ENCODE measurements at regions not wholly inside any gene's neighbourhood (a gene's known extent, or its start where the extent isn't known, plus 50 kb on each side); places are given as distances from the start of the nearest gene placed in this dataset.

DNA sequence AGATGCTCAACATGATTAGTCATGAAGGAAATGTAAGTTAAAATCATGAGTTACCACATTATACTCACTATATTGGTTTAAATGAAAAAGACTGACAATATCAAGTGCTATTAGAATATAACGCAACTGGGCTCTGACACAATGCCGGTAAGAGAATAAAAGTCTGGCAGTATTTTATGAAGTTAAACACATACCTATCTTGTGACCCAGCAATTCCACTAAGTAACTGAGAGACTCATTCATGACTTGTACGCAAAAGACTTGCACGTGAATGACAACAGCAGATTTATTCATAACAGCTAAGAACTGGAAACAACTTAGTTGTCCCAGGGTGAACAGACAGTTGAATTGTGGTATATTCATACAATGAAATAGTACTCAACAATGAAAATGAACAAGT is 342.1 kb downstream of the SLC4A3 start:
- TF ChIP-seq, protein P1, sequence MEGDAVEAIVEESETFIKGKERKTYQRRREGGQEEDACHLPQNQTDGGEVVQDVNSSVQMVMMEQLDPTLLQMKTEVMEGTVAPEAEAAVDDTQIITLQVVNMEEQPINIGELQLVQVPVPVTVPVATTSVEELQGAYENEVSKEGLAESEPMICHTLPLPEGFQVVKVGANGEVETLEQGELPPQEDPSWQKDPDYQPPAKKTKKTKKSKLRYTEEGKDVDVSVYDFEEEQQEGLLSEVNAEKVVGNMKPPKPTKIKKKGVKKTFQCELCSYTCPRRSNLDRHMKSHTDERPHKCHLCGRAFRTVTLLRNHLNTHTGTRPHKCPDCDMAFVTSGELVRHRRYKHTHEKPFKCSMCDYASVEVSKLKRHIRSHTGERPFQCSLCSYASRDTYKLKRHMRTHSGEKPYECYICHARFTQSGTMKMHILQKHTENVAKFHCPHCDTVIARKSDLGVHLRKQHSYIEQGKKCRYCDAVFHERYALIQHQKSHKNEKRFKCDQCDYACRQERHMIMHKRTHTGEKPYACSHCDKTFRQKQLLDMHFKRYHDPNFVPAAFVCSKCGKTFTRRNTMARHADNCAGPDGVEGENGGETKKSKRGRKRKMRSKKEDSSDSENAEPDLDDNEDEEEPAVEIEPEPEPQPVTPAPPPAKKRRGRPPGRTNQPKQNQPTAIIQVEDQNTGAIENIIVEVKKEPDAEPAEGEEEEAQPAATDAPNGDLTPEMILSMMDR (conservative IDR thresholded peaks at IDR 0.05; ENCODE audit: low read length) = no peak
- no peak for TF ChIP-seq EZH2phosphoT487 (IDR thresholded peaks at IDR 0.05; ENCODE audit: borderline replicate concordance)
- H3K36me3 ChIP-seq (ENCODE audit: insufficient read depth, low read length) = no peaks in the 10 kb centered on the region
- H4K20me1 ChIP-seq (ENCODE audit: insufficient read depth, low read length, poor library complexity, severe bottlenecking) = no peaks in the 10 kb centered on the region
- no peaks in the 10 kb centered on the region; the same call in 1 of the 2 replicates for H3K9me3 ChIP-seq (ENCODE audit: insufficient read depth, low read depth, low read length)
- no peaks in the 10 kb centered on the region for H3K27me3 ChIP-seq (ENCODE audit: insufficient read depth, low read length, poor library complexity, severe bottlenecking)
- H3K9ac ChIP-seq (ENCODE audit: low read depth, low read length, poor library complexity, severe bottlenecking) = no peak overlapping the region
- H2AFZ ChIP-seq (ENCODE audit: low read length) = no peak overlapping the region
- H3K4me1 ChIP-seq (ENCODE audit: insufficient read depth, low read length, poor library complexity, severe bottlenecking) = no peaks in the 10 kb centered on the region
- no peaks in the 10 kb centered on the region for H3K9me2 ChIP-seq (replicated peaks; ENCODE audit: low read depth, low read length)
- no peaks in the 10 kb centered on the region for H3K79me2 ChIP-seq (ENCODE audit: insufficient read depth, low read length)
- no peak overlapping the region for H3K4me2 ChIP-seq (ENCODE audit: low read depth, low read length, poor library complexity, severe bottlenecking)
- H3F3A ChIP-seq (ENCODE audit: low read depth) = no peaks in the 10 kb centered on the region
- H3K4me3 ChIP-seq (ENCODE audit: low read length, poor library complexity, severe bottlenecking) = no peak overlapping the region

DNA sequence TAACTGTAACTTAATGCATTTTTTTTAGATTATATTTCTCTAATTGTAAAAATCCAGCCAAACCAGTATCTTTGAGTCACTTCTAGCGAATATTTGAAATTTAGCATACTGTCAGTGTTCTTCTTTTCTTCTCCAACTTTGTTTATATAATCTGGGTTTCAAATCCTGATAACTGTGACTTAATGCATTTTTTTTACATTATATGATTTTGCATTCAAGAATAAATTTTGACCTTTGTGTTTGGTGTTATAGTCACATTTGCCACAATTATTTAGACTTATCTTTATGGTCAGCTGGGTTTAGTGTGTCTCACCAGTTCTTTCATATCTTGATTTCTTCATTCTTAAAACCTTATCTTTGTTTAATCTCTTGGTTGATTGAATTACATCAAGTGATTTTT is 345.7 kb downstream of the SLC4A3 start:
- H3K9me2 ChIP-seq (replicated peaks; ENCODE audit: low read depth, low read length) = no peaks in the 10 kb centered on the region
- TF ChIP-seq, protein P1 (conservative IDR thresholded peaks at IDR 0.05; ENCODE audit: low read length) = no peak
- TF ChIP-seq EZH2phosphoT487 (IDR thresholded peaks at IDR 0.05; ENCODE audit: borderline replicate concordance) = no peak
- H3K36me3 ChIP-seq (ENCODE audit: insufficient read depth, low read length) = no peaks in the 10 kb centered on the region
- no peaks in the 10 kb centered on the region; the same call in 1 of the 2 replicates for H3K9me3 ChIP-seq (ENCODE audit: insufficient read depth, low read depth, low read length)
- H2AFZ ChIP-seq (ENCODE audit: low read length) = no peak overlapping the region
- no peak overlapping the region for H3K4me3 ChIP-seq (ENCODE audit: low read length, poor library complexity, severe bottlenecking)
- H3K79me2 ChIP-seq (ENCODE audit: insufficient read depth, low read length) = no peaks in the 10 kb centered on the region
- H3K9ac ChIP-seq (ENCODE audit: low read depth, low read length, poor library complexity, severe bottlenecking) = no peak overlapping the region
- H3K4me2 ChIP-seq (ENCODE audit: low read depth, low read length, poor library complexity, severe bottlenecking) = no peak overlapping the region
- no peaks in the 10 kb centered on the region for H3K27me3 ChIP-seq (ENCODE audit: insufficient read depth, low read length, poor library complexity, severe bottlenecking)
- H3K4me1 ChIP-seq (ENCODE audit: insufficient read depth, low read length, poor library complexity, severe bottlenecking) = no peaks in the 10 kb centered on the region
- H4K20me1 ChIP-seq (ENCODE audit: insufficient read depth, low read length, poor library complexity, severe bottlenecking) = no peaks in the 10 kb centered on the region
- no peaks in the 10 kb centered on the region for H3F3A ChIP-seq (ENCODE audit: low read depth)

GRCh38 chr2:219976871-219977270 is 349.4 kb downstream of the SLC4A3 start:
- TF ChIP-seq, protein P1 (conservative IDR thresholded peaks at IDR 0.05; ENCODE audit: low read length) = no peak
- TF ChIP-seq EZH2phosphoT487 (IDR thresholded peaks at IDR 0.05; ENCODE audit: borderline replicate concordance) = no peak
- no peaks in the 10 kb centered on the region for H3K9me3 ChIP-seq (ENCODE audit: insufficient read depth, low read depth, low read length)
- H3K9ac ChIP-seq (ENCODE audit: low read depth, low read length, poor library complexity, severe bottlenecking) = no peak overlapping the region
- no peak overlapping the region for H3K4me2 ChIP-seq (ENCODE audit: low read depth, low read length, poor library complexity, severe bottlenecking)
- no peaks in the 10 kb centered on the region for H3K27me3 ChIP-seq (ENCODE audit: insufficient read depth, low read length, poor library complexity, severe bottlenecking)
- no peak overlapping the region for H2AFZ ChIP-seq (ENCODE audit: low read length)
- H3K9me2 ChIP-seq (replicated peaks; ENCODE audit: low read depth, low read length) = no peaks in the 10 kb centered on the region
- H3K4me3 ChIP-seq (ENCODE audit: low read length, poor library complexity, severe bottlenecking) = no peak overlapping the region
- H3K4me1 ChIP-seq (ENCODE audit: insufficient read depth, low read length, poor library complexity, severe bottlenecking) = no peaks in the 10 kb centered on the region
- H3K36me3 ChIP-seq (ENCODE audit: insufficient read depth, low read length) = no peaks in the 10 kb centered on the region
- H3K79me2 ChIP-seq (ENCODE audit: insufficient read depth, low read length) = no peaks in the 10 kb centered on the region
- H3F3A ChIP-seq (ENCODE audit: low read depth) = no peaks in the 10 kb centered on the region
- H4K20me1 ChIP-seq (ENCODE audit: insufficient read depth, low read length, poor library complexity, severe bottlenecking) = no peaks in the 10 kb centered on the region

All from Loucy (cell line).